Left kidney (tissue), 1 donor: ENCODE measurements at regions not wholly inside any gene's neighbourhood (a gene's known extent, or its start where the extent isn't known, plus 50 kb on each side); places are given as distances from the start of the nearest gene placed in this dataset.
"Not testable (repeated sequence)": the region's sequence is repeated elsewhere in the genome, so short reads cannot be mapped to it uniquely, and the experiment has no call there.

Source experiments
- DNase-seq: peaks from one replicate; pipeline ENCODE4 v3.0.0-alpha.2; 2013

DNA sequence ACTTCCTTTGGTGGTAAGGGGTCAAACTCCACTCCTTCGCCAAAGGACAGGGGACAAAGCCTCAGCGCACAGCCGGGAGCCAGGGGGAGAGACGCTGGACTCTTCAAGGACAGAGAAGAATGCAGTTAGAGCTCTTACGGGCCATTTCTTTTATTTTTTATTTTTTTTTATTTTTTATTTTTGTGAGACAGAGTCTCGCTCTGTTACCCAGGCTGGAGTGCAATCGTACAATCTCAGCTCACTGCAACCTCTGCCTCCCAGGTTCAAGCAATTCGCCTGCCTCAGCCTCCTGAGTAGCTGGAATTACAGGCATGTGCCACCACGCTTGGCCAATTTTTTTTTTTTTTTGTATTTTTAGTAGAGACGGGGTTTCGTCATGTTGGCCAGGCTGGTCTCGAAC lies 93.2 kb upstream of the RPH3AL start, which contains the start of gene RFLNB:
Gene RFLNB (minus strand): TSS at position 101 of the 400 bp plus-strand sequence.
- DNase-seq, result not testable (repeated sequence)

DNA sequence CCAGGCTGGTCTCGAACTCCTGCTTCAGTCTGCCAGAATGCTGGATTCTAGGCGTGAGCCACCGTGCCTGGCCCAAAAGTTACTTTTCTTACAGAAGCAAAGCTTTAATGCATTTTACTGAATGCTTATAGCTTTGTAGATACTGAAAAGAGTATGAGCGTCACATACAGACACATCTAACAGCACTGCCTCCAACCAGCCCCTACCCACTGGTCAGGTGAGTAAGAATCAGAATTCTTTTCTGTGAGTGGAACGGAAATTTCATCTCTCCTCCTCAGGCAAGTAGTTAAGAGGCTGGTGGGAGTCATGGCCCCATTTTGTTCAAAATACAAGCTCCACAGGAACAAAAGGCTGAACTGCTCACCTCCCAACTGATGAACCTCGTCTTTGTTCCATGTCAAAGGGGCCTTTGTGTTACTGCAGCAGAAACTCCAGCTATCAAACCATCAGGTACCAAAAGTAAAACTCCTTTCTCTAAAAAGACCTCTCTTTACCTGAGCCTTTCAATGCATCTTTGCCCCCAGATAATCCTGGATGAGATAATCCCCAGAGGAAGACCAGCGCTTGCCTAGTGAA lies 92.4 kb upstream of the RPH3AL start:
- no peak for DNase-seq

- DNase-seq, result no peak
Observed at GRCh38 chr17:443109-443508, 90.5 kb upstream of the RPH3AL start.

DNA sequence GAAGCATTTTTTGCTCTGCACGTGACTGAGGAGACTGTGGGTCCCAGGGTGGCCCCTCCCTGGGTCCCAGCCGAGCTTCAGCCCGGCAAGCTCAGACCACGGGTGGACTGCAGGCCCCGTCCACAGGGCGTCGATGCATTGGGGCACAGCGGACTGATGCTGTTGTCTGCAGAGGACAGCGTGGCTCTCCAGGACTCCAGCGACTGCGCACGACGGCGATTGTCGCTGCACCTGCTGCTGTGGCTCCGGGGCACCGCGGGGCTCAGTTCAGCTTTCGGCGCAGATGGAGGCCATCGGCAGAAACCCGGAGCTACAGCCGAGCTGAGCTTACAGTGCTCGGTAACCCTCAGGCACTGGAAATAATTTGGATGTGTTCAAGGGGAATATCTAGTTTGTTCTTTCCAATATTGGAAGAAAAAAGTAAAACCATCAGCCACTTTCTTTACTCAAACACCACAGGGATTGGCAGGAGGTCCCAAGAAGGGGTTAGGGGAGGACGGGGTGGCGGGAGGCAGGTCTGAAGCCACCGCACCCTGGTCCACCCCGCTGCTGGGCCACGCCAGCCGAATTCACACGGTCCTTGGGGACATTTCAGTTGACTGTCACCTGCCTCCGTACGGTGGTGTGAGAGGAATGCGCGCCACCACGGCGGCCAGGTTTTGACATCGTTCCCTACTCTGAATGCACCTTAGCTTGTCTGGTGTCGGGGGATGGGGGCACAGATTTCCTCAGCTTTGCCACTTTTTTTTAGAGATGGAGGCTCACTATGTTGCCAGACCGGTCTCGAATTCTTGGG lies 88.7 kb upstream of the RPH3AL start:
- DNase-seq, result no peak

DNA sequence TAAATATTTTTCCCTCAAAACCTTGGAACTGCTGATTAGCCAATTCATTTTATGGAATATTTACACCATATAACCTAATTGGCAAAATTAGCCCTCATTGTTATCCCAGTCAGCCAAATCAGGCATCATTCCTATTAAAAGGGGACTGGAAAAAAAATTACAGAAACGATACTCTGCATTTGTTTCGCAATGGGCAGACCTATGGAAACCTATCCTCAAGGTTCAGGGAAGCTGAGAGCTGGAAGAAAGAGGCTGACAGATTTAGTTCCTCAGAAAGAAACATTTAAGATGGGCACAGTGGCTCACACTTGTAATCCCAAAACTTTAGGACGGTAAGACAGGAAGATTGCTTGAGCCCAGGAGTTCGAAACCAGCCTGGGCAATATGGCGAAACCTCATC lies 85.6 kb upstream of the RPH3AL start:
- no peak for DNase-seq

- no peak for DNase-seq
Observed at GRCh38 chr17:437545-437944, 84.9 kb upstream of the RPH3AL start.

- DNase-seq, result no peak
Observed at GRCh38 chr17:436571-436970, 84.0 kb upstream of the RPH3AL start.

DNA sequence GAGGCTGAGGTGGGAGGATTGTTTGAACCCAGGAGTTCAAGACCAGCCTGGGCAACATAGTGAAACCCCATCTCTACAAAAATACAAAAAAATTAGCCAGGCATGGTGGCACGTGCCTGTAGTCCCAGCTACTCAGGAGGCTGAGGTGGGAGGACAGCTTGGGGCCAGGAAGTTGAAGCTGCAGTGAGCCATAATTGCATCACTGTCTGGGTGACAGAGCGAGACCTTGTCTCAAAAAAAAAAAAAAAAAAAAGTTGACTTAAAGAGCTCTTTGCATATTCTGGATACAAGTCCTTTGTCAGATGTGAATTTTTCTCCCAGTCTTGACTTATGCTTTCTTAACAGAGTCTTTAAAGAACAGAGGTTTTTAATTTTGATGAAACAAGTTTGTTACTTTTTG lies 79.9 kb upstream of the RPH3AL start:
- DNase-seq, result not testable (repeated sequence)

- no peak for DNase-seq
Observed at GRCh38 chr17:431494-431893, 78.9 kb upstream of the RPH3AL start.

GRCh38 chr17:429589-429988 lies 77.0 kb upstream of the RPH3AL start:
- DNase-seq, result no peak

DNA sequence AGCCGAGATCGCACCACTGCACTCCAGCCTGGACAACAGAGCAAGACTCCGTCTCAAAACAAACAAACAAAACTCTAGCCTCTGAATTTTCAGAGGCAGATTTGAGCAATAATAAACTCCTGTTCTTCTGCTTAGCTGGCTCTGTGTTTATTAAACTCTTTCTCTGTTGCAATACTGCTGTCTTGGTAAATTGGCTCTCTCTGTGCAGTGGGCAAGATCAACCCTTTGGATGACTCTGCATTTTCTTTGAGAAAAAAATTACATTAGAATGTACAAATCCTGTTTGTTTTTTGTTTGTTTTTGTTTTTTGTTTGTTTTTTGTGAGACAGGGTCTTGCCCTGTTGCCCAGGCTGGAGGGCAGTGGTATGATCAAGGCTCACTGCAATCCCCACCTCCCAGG lies 75.8 kb upstream of the RPH3AL start:
- no peak for DNase-seq

DNA sequence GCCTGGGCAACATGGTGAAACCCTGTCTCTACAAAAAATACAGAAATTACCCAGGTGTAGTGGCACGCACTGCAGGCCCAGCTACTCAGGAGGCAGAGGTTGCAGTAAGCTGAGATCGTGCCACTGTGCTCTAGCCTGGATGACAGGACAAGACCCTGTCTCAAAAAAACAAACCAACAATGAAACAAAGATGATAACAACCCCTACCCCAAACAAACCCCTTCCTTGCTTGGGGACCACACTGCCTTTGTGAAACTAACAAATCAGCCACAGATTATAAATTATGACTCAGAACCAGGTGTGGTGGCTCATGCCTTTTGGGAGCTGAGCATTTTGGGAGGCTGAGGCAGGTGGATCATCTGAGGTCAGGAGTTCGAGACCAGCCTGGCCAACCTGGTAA lies 75.3 kb upstream of the RPH3AL start:
- no peak for DNase-seq

GRCh38 chr17:427327-427726 lies 74.7 kb upstream of the RPH3AL start:
- no peak for DNase-seq

DNA sequence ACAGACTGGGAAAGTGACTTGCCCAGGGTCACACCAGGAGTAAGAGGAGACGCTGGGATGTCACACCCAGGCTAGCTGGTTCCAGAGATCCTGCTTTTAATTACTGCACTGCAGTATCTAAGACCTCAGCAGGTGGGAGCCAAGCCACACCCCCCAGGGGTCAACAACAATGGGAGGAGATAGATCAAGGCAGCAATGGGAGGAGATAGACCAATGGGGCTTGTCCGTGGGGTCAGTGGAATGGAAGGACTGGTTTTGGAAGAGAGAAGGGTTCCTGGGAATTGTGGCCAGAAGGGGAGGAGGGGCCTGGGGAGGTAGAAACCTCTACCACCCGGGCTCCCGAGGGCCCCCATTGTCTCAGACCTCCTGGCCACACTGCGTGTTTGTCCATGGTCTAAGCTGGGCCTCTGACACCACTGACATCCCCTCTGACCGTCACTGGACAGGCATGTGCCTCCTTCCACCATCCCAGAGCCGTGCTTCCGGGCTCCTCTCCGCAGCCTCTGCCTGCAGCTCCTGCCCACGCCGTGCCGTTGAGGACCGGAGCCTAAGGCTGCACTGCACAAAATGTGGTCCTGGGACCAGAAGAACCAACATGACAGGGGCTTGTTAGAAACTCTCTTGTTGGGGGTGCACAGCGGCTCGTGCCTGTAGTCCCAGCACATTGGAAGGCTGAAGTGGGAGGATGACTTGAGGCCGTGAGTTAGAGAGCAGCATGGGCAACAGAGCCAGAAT lies 69.8 kb upstream of the RPH3AL start:
- no peak for DNase-seq

- DNase-seq, result no peak
Observed at GRCh38 chr17:420479-421175, 68.0 kb upstream of the RPH3AL start.

GRCh38 chr17:419073-419735 lies 66.6 kb upstream of the RPH3AL start:
- DNase-seq, result no peak

GRCh38 chr17:418421-418751 lies 65.8 kb upstream of the RPH3AL start:
- DNase-seq, result no peak

- DNase-seq, result no peak
Observed at GRCh38 chr17:417691-418420, 65.2 kb upstream of the RPH3AL start.

DNA sequence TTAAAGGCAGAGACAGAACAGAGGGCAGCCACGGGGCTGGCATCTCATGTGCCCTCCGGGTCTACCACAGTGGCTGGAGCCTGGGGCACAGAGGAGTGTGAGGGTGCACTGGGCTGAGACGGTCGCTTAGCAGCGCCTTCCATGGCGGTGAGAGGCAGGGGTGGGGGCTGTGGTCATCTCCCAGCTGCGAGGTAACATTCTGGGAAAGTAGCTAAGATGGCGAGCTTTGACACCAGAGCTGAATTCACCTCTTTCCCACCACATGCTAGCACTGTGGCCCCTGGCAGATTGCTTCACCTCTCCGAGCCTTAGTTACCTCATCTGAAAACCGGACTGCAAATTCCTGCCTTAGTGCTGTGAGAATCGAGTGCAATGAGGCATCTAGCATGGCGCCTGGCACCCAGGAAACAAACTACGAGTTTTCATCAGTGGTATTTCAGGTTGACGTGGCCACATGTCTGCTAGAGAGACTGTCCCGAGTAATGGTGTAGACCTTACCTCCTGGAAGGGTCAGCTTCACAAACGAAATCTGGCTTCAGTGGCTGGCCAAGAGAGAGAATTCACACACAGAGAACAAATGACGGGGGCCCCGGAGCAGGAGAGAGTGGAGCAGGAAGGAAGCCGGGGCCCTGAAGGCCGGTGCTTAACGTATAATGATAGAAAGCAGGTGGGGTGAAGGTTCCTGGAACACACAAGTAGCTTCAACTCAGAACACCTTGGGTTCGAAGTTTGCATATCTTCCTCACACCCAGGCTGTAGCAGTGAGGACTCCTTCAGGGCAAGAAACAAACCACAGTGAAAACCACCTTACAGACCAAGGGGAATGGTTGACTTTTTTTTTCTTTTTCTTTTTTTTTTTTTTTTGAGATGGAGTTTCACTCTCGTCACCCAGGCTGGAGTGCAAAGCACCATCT lies 63.9 kb upstream of the RPH3AL start:
- no peak for DNase-seq

DNA sequence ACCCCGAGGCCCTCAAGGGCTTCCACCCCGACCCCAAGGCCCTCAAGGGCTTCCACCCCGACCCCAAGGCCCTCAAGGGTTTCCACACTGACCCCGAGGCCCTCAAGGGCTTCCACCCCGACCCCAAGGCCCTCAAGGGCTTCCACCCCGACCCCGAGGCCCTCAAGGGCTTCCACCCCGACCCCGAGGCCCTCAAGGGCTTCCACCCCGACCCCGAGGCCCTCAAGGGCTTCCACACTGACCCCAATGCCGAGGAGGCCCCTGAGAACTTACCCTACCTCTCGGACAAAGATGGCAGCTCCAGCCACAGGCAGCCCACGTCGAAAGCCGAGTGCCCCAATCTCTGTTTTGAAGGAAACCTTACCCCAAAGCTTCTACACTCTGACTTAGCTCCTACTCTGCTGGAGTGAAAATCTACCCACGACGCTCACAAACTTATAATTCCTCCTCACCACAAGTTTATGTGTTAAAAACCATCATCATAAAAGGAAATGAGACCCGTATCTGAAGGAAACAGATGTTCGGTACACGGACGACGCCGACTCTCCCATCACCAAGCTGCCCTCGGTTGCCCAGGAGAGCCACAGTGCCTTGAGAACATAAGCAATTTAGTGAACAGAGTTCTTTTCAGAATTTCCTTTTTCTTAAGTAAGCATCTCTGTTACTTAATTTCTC lies 61.2 kb upstream of the RPH3AL start:
- no peak for DNase-seq
